Sigmoid colon (tissue), 6 donors: ENCODE measurements at regions not wholly inside any gene's neighbourhood (a gene's known extent, or its start where the extent isn't known, plus 50 kb on each side); places are given as distances from the start of the nearest gene placed in this dataset.

ENCODE experiments used
- DNase-seq: peaks from one replicate; pipeline ENCODE4 v3.0.0-alpha.2; 2019
- H3K27ac ChIP-seq, 4 donors: fragments of 200-600 bp; sonication (generic); one replicate each; pipeline ENCODE4 v1.5.1; 2016 to 2019; ENCODE audit warnings: mild to moderate bottlenecking in 1 of 4
- H3K27me3 ChIP-seq, 3 donors: fragments of 200-600 bp; sonication (generic); one replicate each; pipeline ENCODE4 v1.5.1; 2019; ENCODE audit warnings: mild to moderate bottlenecking in 1 of 3
- H3K36me3 ChIP-seq, 4 donors: fragments of 200-600 bp; sonication (generic); one replicate each; pipeline ENCODE4 v1.5.1; 2016 to 2019
- H3K4me1 ChIP-seq, 4 donors: fragments of 200-600 bp; sonication (generic); one replicate each; pipeline ENCODE4 v1.5.1; 2017 to 2019
- H3K4me3 ChIP-seq, 4 donors: fragments of 200-600 bp; sonication (generic); one replicate each; pipeline ENCODE4 v1.5.1; 2017 to 2019; ENCODE audit warnings: mild to moderate bottlenecking in 2 of 4, moderate library complexity in 1 of 4
- H3K9me3 ChIP-seq, 4 donors: fragments of 200-600 bp in 3 of 4; sonication (generic) in 3 of 4; one replicate each; pipeline versions ENCODE4 v1.5.1 to v1.6.1; 2013 to 2019
- CTCF ChIP-seq, 4 experiments: fragments of 450-650 bp in 3 of 4; fragments of 200-600 bp in 1 of 4; IDR thresholded peaks; one replicate each; pipeline ENCODE4 v1.5.1; 2016 to 2019; ENCODE audit warnings: antibody characterized with exemption in 4 of 4, mild to moderate bottlenecking in 3 of 4, moderate library complexity in 2 of 4
- EP300 ChIP-seq, 4 donors: sonication (generic); formaldehyde crosslinking; IDR thresholded peaks; one replicate each; pipeline ENCODE4 v1.6.1; 2017; ENCODE audit warnings: antibody characterized with exemption in 4 of 4
- POLR2A ChIP-seq, 2 donors: fragments of 450-650 bp; IDR thresholded peaks; one replicate each; pipeline ENCODE4 v1.6.1; 2016; ENCODE audit warnings: antibody characterized with exemption in 2 of 2, mild to moderate bottlenecking in 2 of 2, moderate library complexity in 2 of 2
- POLR2AphosphoS5 ChIP-seq, 4 donors: sonication (generic); formaldehyde crosslinking; IDR thresholded peaks; one replicate each; pipeline ENCODE4 v1.6.1; 2017; ENCODE audit warnings: antibody characterized with exemption in 4 of 4
- WGBS, 2 donors: extraction: QIAGEN DNeasy Blood & Tissue Kit; methylation state at CpG; one replicate each; pipeline ENCODE4 v1.1.7; 2013; 5-methylcytosine and 5-hydroxymethylcytosine counted together
- intact Hi-C: fragments of 100-400 bp; cut with DNase I; formaldehyde crosslinking; loops from one replicate; pipeline ENCODE4 v1.15.1; 2023
- donor health status: healthy with polysubstance abuse.
- donor health status: healthy.

- intact Hi-C loops: no loop called here
- WGBS, 2 donors: 80 to 82% methylated on average over 3 of the region's 3 CpGs
- TF ChIP-seq EP300 (IDR thresholded peaks at IDR 0.05) (no peak), POLR2AphosphoS5 (IDR thresholded peaks at IDR 0.05) (no peak), CTCF (IDR thresholded peaks at IDR 0.05) (no peak), POLR2A (IDR thresholded peaks at IDR 0.05) (no peak)
- DNase-seq: no peak
- no peaks in the 10 kb centered on the region for H3K36me3 ChIP-seq
- H3K4me1 ChIP-seq: no peaks in the 10 kb centered on the region
- no peak overlapping the region for H3K27ac ChIP-seq
- H3K9me3 ChIP-seq: no peaks in the 10 kb centered on the region
- no peak overlapping the region for H3K4me3 ChIP-seq
- no peaks in the 10 kb centered on the region for H3K27me3 ChIP-seq
These were observed 301.4 kb downstream of the TMA16 start for GRCh38 chr4:163795885-163796284.

GRCh38 chr4:163804001-163804400 lies 309.5 kb downstream of the TMA16 start:
- DNase-seq: no peak
- Histone ChIP-seq H3K4me3 (no peak overlapping the region), H3K27me3 (no peaks in the 10 kb centered on the region), H3K9me3 (no peaks in the 10 kb centered on the region), H3K27ac (no peak overlapping the region), H3K4me1 (no peaks in the 10 kb centered on the region), H3K36me3 (no peaks in the 10 kb centered on the region)
- intact Hi-C loops: no loop called here
- TF ChIP-seq CTCF (IDR thresholded peaks at IDR 0.05): no peak

- TF ChIP-seq POLR2AphosphoS5 (IDR thresholded peaks at IDR 0.05) (no peak), CTCF (IDR thresholded peaks at IDR 0.05) (no peak), EP300 (IDR thresholded peaks at IDR 0.05) (no peak), POLR2A (IDR thresholded peaks at IDR 0.05) (no peak)
- DNase-seq: no peak
- 40 to 63% methylated on average over 2 of the region's 2 CpGs for WGBS, 2 donors
- no peaks in the 10 kb centered on the region for H3K9me3 ChIP-seq
- H3K27me3 ChIP-seq: no peaks in the 10 kb centered on the region
- intact Hi-C loops: no loop called here
- no peak overlapping the region for H3K27ac ChIP-seq
- no peaks in the 10 kb centered on the region for H3K4me1 ChIP-seq
- H3K4me3 ChIP-seq: no peak overlapping the region
- H3K36me3 ChIP-seq: no peaks in the 10 kb centered on the region
These were observed 312.2 kb downstream of the TMA16 start for GRCh38 chr4:163806653-163807052.

- intact Hi-C loops: no loop called here
- no peak for TF ChIP-seq POLR2A (IDR thresholded peaks at IDR 0.05)
- no peak for TF ChIP-seq CTCF (IDR thresholded peaks at IDR 0.05)
- no peak for TF ChIP-seq POLR2AphosphoS5 (IDR thresholded peaks at IDR 0.05)
- no peak for TF ChIP-seq EP300 (IDR thresholded peaks at IDR 0.05)
- no peak for DNase-seq
- Histone ChIP-seq H3K4me1 (no peaks in the 10 kb centered on the region), H3K36me3 (no peaks in the 10 kb centered on the region), H3K4me3 (no peak overlapping the region), H3K9me3 (no peaks in the 10 kb centered on the region), H3K27ac (no peak overlapping the region), H3K27me3 (no peaks in the 10 kb centered on the region)
- 63 to 79% methylated on average over 2 of the region's 2 CpGs for WGBS, 2 donors
These were observed 313.5 kb downstream of the TMA16 start for GRCh38 chr4:163808011-163808410.

- no peak for DNase-seq
- no peak for TF ChIP-seq POLR2AphosphoS5 (IDR thresholded peaks at IDR 0.05)
- TF ChIP-seq POLR2A (IDR thresholded peaks at IDR 0.05): no peak
- no peak for TF ChIP-seq EP300 (IDR thresholded peaks at IDR 0.05)
- no peak for TF ChIP-seq CTCF (IDR thresholded peaks at IDR 0.05)
- H3K27ac ChIP-seq: no peak overlapping the region
- WGBS, 2 donors: 14 to 69% methylated on average over 3 of the region's 3 CpGs
- H3K36me3 ChIP-seq: no peaks in the 10 kb centered on the region
- H3K4me1 ChIP-seq: no peaks in the 10 kb centered on the region
- H3K27me3 ChIP-seq: no peaks in the 10 kb centered on the region
- no peaks in the 10 kb centered on the region for H3K9me3 ChIP-seq
- intact Hi-C loops: no loop called here
- H3K4me3 ChIP-seq: no peak overlapping the region
These were observed 316.3 kb downstream of the TMA16 start for GRCh38 chr4:163810755-163811154.
